MM.1S (cell line): ENCODE measurements at regions not wholly inside any gene's neighbourhood (a gene's known extent, or its start where the extent isn't known, plus 50 kb on each side); places are given as distances from the start of the nearest gene placed in this dataset.

Experiments
- DNase-seq: peaks from one replicate; pipeline ENCODE4 v3.0.0-alpha.2; 2015
- H2AFZ ChIP-seq: fragments of 300-600 bp; sonication (generic); 2 replicates; pipeline ENCODE4 v1.6.0; 2016; ENCODE audit warnings: antibody characterized with exemption, low read length
- H3F3A ChIP-seq: fragments of 300-600 bp; sonication (generic); 2 replicates; pipeline ENCODE4 v1.6.1; 2016; ENCODE audit warnings: mild to moderate bottlenecking, antibody characterized with exemption, low read length, moderate library complexity, mixed read lengths; ENCODE audit not compliant: insufficient read depth
- H3K27ac ChIP-seq: fragments of 300-600 bp; sonication (generic); 2 replicates; pipeline ENCODE4 v1.5.1; 2016; ENCODE audit warnings: mild to moderate bottlenecking, low read length
- H3K27me3 ChIP-seq: fragments of 300-600 bp; sonication (generic); replicated peaks from 2 replicates; pipeline ENCODE4 v1.6.0; 2016; ENCODE audit warnings: low read length; ENCODE audit not compliant: insufficient read depth
- H3K36me3 ChIP-seq: fragments of 300-600 bp; sonication (generic); replicated peaks from 2 replicates; pipeline ENCODE4 v1.6.1; 2016; ENCODE audit warnings: mild to moderate bottlenecking, low read length, mixed read lengths; ENCODE audit not compliant: insufficient read depth
- H3K4me1 ChIP-seq: fragments of 300-600 bp; sonication (generic); 2 replicates; pipeline ENCODE4 v1.6.1; 2016; ENCODE audit warnings: low read length, mixed read lengths
- H3K4me2 ChIP-seq: fragments of 300-600 bp; sonication (generic); 2 replicates; pipeline ENCODE4 v1.6.0; 2016; ENCODE audit warnings: low read depth, low read length
- H3K4me3 ChIP-seq: fragments of 300-600 bp; sonication (generic); 2 replicates; pipeline ENCODE4 v1.5.1; 2016; ENCODE audit warnings: low read length, mixed read lengths
- H3K79me2 ChIP-seq: fragments of 300-600 bp; sonication (generic); 2 replicates; pipeline ENCODE4 v1.6.1; 2016; ENCODE audit warnings: mixed run types, low read length, mixed read lengths
- H3K9ac ChIP-seq: fragments of 300-600 bp; sonication (generic); 2 replicates; pipeline ENCODE4 v1.6.1; 2016; ENCODE audit warnings: low read length, mixed read lengths
- H3K9me2 ChIP-seq: fragments of 300-600 bp; sonication (generic); replicated peaks from 2 replicates; pipeline ENCODE4 v1.6.1; 2016; ENCODE audit warnings: mild to moderate bottlenecking, low read length, mixed read lengths; ENCODE audit not compliant: insufficient read depth
- H3K9me3 ChIP-seq: fragments of 300-600 bp; sonication (generic); replicated peaks from 2 replicates; pipeline ENCODE4 v1.6.1; 2016; ENCODE audit warnings: mild to moderate bottlenecking, low read length, mixed read lengths; ENCODE audit not compliant: insufficient read depth
- H4K20me1 ChIP-seq: fragments of 300-600 bp; sonication (generic); 2 replicates; pipeline ENCODE4 v1.6.1; 2016; ENCODE audit warnings: mild to moderate bottlenecking, low read length, moderate library complexity, mixed read lengths; ENCODE audit not compliant: insufficient read depth
- EZH2 ChIP-seq: fragments of 300-600 bp; sonication (generic); optimal IDR thresholded peaks from 2 replicates; pipeline ENCODE3; 2017; ENCODE audit warnings: low read depth, mild to moderate bottlenecking, antibody characterized with exemption, low read length, mixed read lengths
- EZH2phosphoT487 ChIP-seq: fragments of 300-600 bp; sonication (generic); IDR thresholded peaks from 2 replicates; pipeline ENCODE4 v1.6.1; 2018; ENCODE audit warnings: antibody characterized with exemption, low read length
- TF ChIP-seq, protein P1 (sequence below): fragments of 300-600 bp; sonication (generic); IDR thresholded peaks from 2 replicates; pipeline ENCODE4 v1.5.1; 2016; ENCODE audit warnings: antibody characterized with exemption, low read length, mixed read lengths

GRCh38 chr1:229938551-229938950 is 128.5 kb upstream of the GALNT2 start:
- H3K9me3 ChIP-seq = no peaks in the 10 kb centered on the region
- TF ChIP-seq EZH2phosphoT487 (no peak), EZH2 (no peak)
- TF ChIP-seq, protein P1, sequence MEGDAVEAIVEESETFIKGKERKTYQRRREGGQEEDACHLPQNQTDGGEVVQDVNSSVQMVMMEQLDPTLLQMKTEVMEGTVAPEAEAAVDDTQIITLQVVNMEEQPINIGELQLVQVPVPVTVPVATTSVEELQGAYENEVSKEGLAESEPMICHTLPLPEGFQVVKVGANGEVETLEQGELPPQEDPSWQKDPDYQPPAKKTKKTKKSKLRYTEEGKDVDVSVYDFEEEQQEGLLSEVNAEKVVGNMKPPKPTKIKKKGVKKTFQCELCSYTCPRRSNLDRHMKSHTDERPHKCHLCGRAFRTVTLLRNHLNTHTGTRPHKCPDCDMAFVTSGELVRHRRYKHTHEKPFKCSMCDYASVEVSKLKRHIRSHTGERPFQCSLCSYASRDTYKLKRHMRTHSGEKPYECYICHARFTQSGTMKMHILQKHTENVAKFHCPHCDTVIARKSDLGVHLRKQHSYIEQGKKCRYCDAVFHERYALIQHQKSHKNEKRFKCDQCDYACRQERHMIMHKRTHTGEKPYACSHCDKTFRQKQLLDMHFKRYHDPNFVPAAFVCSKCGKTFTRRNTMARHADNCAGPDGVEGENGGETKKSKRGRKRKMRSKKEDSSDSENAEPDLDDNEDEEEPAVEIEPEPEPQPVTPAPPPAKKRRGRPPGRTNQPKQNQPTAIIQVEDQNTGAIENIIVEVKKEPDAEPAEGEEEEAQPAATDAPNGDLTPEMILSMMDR = no peak
- H3K9me2 ChIP-seq = no peaks in the 10 kb centered on the region
- no peaks in the 10 kb centered on the region for H3K27me3 ChIP-seq
- no peak for DNase-seq
- H2AFZ ChIP-seq = no peak overlapping the region
- H4K20me1 ChIP-seq = no peaks in the 10 kb centered on the region
- H3F3A ChIP-seq = no peaks in the 10 kb centered on the region
- no peaks in the 10 kb centered on the region for H3K79me2 ChIP-seq
- H3K36me3 ChIP-seq = no peaks in the 10 kb centered on the region
- no peaks in the 10 kb centered on the region for H3K4me1 ChIP-seq
- H3K4me2 ChIP-seq = no peak overlapping the region
- H3K9ac ChIP-seq = no peak overlapping the region
- no peak overlapping the region for H3K4me3 ChIP-seq
- H3K27ac ChIP-seq = no peak overlapping the region

DNA sequence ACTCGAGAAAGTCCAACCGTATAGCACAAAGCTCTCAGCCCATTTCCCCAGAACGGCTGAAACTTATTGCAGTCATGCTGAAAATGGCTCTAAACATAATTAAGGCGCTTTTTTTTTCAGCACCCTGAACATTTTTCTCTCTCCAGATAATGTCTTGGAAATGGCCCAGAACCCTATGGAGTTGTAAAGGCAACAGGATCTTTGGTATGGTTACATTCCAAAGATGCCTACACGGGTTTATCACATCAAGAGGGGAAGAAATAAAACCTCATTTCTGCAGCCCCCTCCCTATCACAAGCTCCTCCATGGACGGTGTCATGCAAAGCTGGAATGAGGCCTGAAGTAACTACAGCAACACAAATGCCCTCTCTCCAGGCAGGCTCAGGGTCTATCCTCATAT is 126.4 kb upstream of the GALNT2 start:
- Histone ChIP-seq H3K79me2 (no peaks in the 10 kb centered on the region), H3F3A (no peaks in the 10 kb centered on the region), H3K27ac (no peak overlapping the region), H3K9me3 (no peaks in the 10 kb centered on the region), H3K4me1 (no peaks in the 10 kb centered on the region), H2AFZ (no peak overlapping the region), H3K9me2 (no peaks in the 10 kb centered on the region), H3K36me3 (no peaks in the 10 kb centered on the region), H4K20me1 (no peaks in the 10 kb centered on the region), H3K27me3 (no peaks in the 10 kb centered on the region), H3K4me3 (no peak overlapping the region), H3K9ac (no peak overlapping the region), H3K4me2 (no peak overlapping the region)
- DNase-seq = no peak
- TF ChIP-seq EZH2 = no peak
- no peak for TF ChIP-seq EZH2phosphoT487
- TF ChIP-seq, protein P1 = no peak

DNA sequence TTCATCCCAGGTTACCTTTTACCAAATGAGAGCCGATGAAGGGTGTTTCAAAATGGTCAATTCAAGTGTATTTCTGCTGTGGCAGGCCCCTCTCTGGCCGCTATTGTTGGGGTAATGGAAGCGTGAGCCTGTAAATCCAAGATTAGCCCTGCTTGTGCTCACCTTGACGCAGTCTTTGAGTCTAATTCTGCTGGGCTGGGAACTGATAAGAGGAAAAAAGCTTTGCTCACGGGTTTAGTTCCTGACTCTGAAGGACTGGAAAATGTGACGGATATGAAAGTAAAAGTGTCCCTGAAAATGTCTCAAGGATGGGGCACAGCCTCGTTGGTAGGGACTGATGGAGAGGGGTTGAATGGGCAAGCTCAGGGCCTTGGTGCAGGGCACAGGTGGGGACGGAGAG is 125.9 kb upstream of the GALNT2 start:
- Histone ChIP-seq H3K9me2 (no peaks in the 10 kb centered on the region), H3F3A (no peaks in the 10 kb centered on the region), H2AFZ (no peak overlapping the region), H3K4me3 (no peak overlapping the region), H3K27me3 (no peaks in the 10 kb centered on the region), H3K27ac (no peak overlapping the region), H3K36me3 (no peaks in the 10 kb centered on the region), H4K20me1 (no peaks in the 10 kb centered on the region), H3K4me2 (no peak overlapping the region), H3K9me3 (no peaks in the 10 kb centered on the region), H3K9ac (no peak overlapping the region), H3K79me2 (no peaks in the 10 kb centered on the region), H3K4me1 (no peaks in the 10 kb centered on the region)
- TF ChIP-seq EZH2 (no peak), EZH2phosphoT487 (no peak)
- TF ChIP-seq, protein P1 = no peak
- no peak for DNase-seq
